NCI-H2196 (cell line): ENCODE measurements at regions not wholly inside any gene's neighbourhood (a gene's known extent, or its start where the extent isn't known, plus 50 kb on each side); places are given as distances from the start of the nearest gene placed in this dataset.

ENCODE experiments used
- DNase-seq: peaks from one replicate; lab custom pipeline; 2025; ENCODE audit not compliant: unreplicated experiment; lab: John Stamatoyannopoulos, UW

DNA sequence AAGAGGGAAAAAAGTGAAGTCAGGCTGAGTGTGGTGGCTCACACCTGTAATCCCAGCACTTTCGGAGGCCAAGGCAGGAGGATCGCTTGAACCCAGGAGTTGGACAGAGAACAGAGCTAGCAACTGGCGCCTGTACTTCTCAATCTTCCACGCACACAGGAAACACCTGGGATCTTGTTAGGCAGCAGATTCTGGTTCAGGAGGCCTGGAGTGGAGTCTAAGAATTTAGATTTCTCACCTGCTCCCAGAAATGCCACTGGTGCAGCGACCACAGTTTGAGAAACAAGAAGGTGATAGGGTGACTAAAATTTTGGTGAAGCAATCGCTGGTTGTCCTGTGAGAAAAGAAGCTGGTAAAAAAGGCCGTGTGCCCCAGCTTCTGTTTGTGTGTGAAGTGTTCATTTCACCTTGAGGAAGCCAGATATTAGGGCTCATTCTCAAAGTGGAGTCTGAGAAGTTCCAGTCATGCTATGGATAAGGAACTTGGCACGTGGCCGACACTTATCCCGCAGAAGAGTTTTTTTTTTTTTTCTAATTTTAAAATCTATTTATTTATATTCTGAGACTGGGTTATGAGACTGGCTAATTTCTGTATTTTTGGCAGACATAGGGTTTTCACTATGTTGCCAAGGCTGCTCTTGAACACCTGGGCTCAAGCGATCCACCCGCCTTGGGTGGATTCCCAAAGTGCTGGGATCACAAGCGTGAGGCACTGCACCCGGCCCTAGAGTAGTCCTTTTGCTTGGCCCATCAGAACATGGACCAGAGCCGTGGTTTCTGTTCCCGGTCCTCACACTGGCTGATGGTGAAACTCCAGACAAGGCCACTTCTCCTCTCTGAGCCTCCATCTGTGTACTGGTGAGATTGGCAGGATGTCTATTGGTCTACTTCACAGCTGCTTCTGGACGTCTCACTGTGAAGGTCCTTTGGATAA is 324.6 kb upstream of the PROK2 start:
- no peak for DNase-seq

- DNase-seq = no peak
Measured at GRCh38 chr3:72105306-72105705, 320.4 kb upstream of the PROK2 start.

- DNase-seq = no peak
Measured at GRCh38 chr3:72102112-72102616, 317.2 kb upstream of the PROK2 start.

DNA sequence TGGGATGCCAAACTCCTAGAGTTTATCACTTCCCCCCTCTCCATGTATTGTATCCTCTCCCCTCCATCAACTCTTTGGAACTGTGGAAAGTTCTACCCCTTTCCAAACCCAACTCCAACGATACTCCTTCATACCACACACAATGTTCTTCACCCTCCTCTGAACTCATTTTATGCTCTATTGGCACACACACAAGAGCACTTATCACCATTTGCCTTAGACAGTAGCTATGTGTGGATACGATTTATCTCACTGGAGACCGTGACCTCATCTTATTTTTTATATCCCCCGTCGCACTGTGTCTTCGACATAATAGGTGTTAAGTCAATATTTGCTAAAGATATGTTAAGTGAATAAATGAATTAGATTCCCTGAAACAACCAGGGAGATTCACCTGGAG is 316.5 kb upstream of the PROK2 start:
- no peak for DNase-seq

GRCh38 chr3:72100601-72101187 is 315.7 kb upstream of the PROK2 start:
- DNase-seq = no peak

GRCh38 chr3:72100080-72100511 is 315.1 kb upstream of the PROK2 start:
- DNase-seq = no peak

GRCh38 chr3:72099326-72100079 is 314.6 kb upstream of the PROK2 start:
- no peak for DNase-seq

GRCh38 chr3:72097053-72097452 is 312.1 kb upstream of the PROK2 start:
- no peak for DNase-seq

DNA sequence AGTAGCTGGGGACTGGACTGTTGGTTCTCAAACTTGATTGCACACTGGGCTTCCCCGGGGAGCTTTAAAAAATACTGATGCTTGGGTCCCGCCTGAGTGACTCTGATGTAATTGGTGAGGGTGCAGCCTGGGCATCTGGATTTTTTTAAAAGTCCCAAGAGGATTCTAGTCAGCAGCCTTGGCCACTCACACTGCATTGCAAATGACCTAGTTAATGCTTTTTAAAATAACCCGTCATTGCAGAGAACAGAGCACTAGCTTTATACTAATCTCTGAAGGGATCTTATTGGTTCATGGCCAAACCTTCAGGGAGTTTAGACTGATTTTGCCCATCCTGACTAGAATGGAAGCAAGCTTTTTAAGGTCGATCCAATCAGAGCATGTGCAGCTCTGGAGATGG is 310.6 kb upstream of the PROK2 start:
- no peak for DNase-seq

- no peak for DNase-seq
Measured at GRCh38 chr3:72093992-72094334, 309.0 kb upstream of the PROK2 start.

DNA sequence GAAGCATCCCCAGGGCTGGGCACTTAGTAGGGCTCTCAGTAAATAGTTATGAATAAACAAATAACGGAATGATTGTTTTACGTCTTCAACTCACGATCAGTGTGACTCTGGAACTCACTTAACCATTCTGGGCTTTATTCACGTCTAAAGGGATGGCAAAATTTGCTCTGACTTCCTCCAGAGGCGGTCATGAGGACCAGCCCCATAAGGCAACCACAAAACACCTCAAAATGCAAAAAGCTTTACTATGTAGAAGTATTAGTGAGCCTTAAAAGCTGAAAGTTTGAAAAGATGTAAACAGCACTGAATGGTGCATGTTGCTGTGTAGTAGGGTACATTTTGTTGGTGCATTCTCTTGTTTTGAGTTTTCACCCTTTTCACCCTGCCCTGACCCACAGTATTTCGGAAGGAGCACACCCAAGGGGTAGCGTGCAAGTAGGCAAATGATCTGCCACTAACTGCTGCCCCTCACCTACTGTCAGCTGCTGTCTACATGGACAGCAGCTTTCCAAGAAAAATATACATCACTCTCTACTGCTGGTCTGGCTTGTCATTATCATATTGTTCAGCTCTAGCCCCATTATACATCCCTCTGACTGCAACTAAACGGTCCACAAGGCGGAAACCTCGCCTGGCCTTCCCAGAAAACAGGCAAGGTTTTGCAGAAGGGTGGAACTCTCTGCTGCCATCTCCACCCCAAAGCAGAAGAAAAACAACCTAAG is 308.5 kb upstream of the PROK2 start:
- no peak for DNase-seq

- DNase-seq = no peak
Measured at GRCh38 chr3:72092778-72093177, 307.8 kb upstream of the PROK2 start.

- no peak for DNase-seq
Measured at GRCh38 chr3:72088486-72089025, 303.6 kb upstream of the PROK2 start.

GRCh38 chr3:72087420-72087819 is 302.5 kb upstream of the PROK2 start:
- no peak for DNase-seq

DNA sequence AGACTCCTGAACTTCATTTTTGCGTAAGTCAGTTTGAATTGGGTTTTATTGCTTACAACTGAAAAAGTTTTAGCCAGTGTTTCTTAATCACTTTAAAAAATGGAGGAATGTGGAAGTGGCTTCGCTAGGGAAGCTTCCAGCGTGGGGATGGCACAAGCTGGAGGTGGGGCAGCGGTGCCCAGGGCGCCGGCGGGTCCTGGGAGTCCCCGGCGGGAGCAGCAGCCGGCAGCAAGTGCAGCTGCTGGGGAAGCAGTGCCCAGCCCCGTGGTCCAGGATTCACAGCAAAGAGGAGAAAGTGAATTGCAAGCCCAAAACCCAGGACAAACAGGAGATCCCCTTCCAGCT is 301.8 kb upstream of the PROK2 start:
- no peak for DNase-seq

DNA sequence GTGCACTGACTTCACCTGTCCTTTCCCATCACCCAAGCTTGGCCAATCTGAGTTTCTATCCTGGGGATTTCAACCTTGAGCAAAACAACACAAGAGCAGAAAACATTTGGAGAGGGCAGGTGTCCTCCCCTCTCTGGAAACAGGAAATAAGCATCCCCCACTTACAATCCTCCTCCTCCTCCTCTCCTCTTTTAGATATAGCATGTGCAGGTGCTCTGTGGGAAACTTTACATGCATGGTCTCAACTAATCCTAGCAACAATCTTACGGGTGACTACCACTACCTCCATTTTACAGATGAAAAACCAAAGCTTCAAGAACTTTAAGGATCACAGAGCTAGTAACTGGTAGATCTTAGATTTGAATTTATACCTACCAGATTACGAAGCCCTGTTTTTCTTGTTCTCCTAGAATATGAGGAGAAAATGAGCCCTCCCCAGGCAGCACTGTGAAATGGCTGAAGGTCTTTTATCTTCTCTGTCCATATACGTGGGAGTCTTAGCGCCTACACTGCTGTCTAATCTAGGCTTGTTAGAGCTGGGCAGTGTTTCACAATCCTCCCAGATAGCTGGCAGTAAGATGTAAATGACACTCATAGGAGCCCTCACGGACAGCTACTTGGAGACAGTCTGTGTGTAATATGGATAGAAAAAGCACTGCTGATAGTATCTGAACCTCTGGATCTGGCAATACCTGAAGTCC is 301.2 kb upstream of the PROK2 start:
- no peak for DNase-seq

GRCh38 chr3:72085036-72085435 is 300.1 kb upstream of the PROK2 start:
- peak; percentile 5 for DNase-seq

- no peak for DNase-seq
Measured at GRCh38 chr3:72082776-72083462, 298.0 kb upstream of the PROK2 start.

DNA sequence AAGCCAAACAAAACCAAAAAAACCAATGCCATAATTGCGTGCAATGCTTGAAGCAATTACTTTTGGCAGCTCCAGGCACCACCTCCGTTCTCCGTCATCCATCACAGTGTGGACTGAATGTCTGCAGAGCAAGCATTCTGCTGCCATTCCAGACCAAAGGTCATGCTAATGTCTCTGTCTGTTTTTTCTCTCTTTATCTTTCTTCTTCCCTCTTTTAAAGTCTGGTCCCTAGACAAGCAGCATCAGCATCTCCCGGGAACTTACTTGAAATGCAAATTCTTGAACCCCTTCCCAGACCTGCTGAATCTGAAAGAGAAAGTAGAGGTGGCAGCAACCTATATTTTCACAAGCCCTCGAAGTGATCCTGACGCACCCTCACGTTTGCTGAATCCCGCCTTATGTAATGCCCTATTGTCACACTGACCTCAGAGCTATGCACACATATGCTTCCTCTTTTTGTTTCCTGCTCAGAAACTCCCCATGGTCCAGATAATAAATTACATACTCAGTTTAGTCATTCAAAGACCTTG is 297.3 kb upstream of the PROK2 start:
- DNase-seq = no peak
